ENCODE measurements at regions not wholly inside any gene's neighbourhood (a gene's known extent, or its start where the extent isn't known, plus 50 kb on each side); places are given as distances from the start of the nearest gene placed in this dataset.

- ATAC-seq = no peak
- Histone ChIP-seq H3K4me3 (no peak overlapping the region), H3K27me3 (no peaks in the 10 kb centered on the region), H3K9me3 (no peaks in the 10 kb centered on the region), H3K4me1 (no peaks in the 10 kb centered on the region), H3K27ac (no peak overlapping the region), H3K36me3 (replicated peaks in 1 of 2; ENCODE audit: insufficient read depth in 1 of 2, low read depth in 2 of 2) (no peaks in the 10 kb centered on the region)
- intact Hi-C loops (cut with DNase I) = no loop called here
- DNase-seq = no peak
- WGBS, 2 donors = 91 to 95% methylated on average over 8 of the region's 8 CpGs
- TF ChIP-seq POLR2A (IDR thresholded peaks at IDR 0.05) (no peak), CTCF (IDR thresholded peaks at IDR 0.05) (no peak)
Observed at GRCh38 chr2:780581-780980, 103.4 kb upstream of the TMEM18 start.

DNA sequence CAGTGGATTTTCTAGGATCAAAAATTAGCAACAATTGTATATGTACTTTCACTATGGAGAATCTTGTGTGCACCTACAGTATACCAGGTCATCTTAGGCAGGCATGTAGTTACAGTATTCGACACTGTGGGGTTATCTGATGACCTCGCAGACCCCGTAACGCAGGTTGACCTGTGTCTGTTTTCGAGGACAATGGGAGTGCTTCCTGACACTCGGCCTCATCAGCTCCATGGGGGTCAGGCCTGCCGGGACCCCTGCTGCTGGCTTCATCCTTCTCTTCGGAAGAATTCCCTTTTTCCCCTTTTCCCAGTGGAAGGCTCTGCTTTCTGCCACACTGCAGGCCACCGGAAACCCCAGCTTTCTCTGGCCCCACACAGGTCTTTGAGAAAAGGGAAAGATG is 102.8 kb upstream of the TMEM18 start:
- intact Hi-C loops (cut with DNase I) = no loop called here
- no peak for TF ChIP-seq POLR2A (IDR thresholded peaks at IDR 0.05)
- TF ChIP-seq CTCF (IDR thresholded peaks at IDR 0.05) = no peak
- Histone ChIP-seq H3K27me3 (no peaks in the 10 kb centered on the region), H3K4me3 (no peak overlapping the region), H3K4me1 (no peaks in the 10 kb centered on the region), H3K36me3 (replicated peaks in 1 of 2; ENCODE audit: insufficient read depth in 1 of 2, low read depth in 2 of 2) (no peaks in the 10 kb centered on the region), H3K27ac (no peak overlapping the region), H3K9me3 (no peaks in the 10 kb centered on the region)
- WGBS, 2 donors = 60 to 82% methylated on average over 9 of the region's 9 CpGs
- ATAC-seq (no peak), DNase-seq (no peak)

DNA sequence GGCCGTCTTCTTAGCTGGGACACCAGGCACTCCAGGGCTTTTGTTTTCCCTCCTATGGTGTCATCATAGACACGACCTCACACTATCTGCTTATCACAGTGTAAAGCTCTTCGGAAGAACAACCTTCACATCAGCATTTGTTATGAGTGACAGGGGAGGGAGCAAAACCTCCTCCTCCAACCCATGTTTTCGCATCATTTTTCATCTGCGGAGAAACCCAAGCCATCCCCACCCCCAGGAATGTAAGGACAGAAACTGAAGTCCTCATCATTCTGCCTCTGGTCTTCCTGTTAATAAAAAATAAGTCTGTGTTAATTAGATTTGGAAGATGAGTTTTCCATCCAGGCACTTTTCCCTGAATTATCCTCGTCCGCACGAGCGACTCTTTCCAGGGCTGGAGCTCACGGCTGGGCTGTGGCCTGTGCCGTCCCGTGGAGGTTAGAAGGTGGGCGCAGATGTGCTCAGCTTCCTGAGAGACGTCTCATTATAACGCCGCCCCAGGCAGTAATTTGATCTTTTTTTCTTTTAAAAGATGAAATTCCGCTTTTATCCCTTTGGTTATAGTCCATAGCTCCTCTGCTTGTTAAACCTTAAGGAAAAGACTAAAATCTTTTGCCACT is 101.6 kb upstream of the TMEM18 start:
- intact Hi-C loops (cut with DNase I) = no loop called here
- H3K4me1 ChIP-seq = no peaks in the 10 kb centered on the region
- ATAC-seq (no peak), DNase-seq (no peak)
- WGBS, 2 donors = 61 to 68% methylated on average over 17 of the region's 17 CpGs
- H3K36me3 ChIP-seq (replicated peaks in 1 of 2; ENCODE audit: insufficient read depth in 1 of 2, low read depth in 2 of 2) = no peaks in the 10 kb centered on the region
- no peak overlapping the region for H3K4me3 ChIP-seq
- no peaks in the 10 kb centered on the region for H3K9me3 ChIP-seq
- TF ChIP-seq POLR2A (IDR thresholded peaks at IDR 0.05) (no peak), CTCF (IDR thresholded peaks at IDR 0.05) (no peak)
- H3K27ac ChIP-seq = no peak overlapping the region
- no peaks in the 10 kb centered on the region for H3K27me3 ChIP-seq

- Histone ChIP-seq H3K27me3 (no peaks in the 10 kb centered on the region), H3K4me3 (no peak overlapping the region), H3K36me3 (replicated peaks in 1 of 2; ENCODE audit: insufficient read depth in 1 of 2, low read depth in 2 of 2) (no peaks in the 10 kb centered on the region), H3K27ac (no peak overlapping the region), H3K4me1 (no peaks in the 10 kb centered on the region), H3K9me3 (no peaks in the 10 kb centered on the region)
- TF ChIP-seq CTCF (IDR thresholded peaks at IDR 0.05) (no peak), POLR2A (IDR thresholded peaks at IDR 0.05) (no peak)
- 88 to 95% methylated on average over 3 to 8 of the region's 8 CpGs for WGBS, 2 donors
- DNase-seq (no peak), ATAC-seq (no peak)
- intact Hi-C loops (cut with DNase I) = no loop called here
Observed at GRCh38 chr2:777546-777945, 100.3 kb upstream of the TMEM18 start.

GRCh38 chr2:777051-777450 is 99.8 kb upstream of the TMEM18 start:
- no peak overlapping the region for H3K27ac ChIP-seq
- no peaks in the 10 kb centered on the region for H3K36me3 ChIP-seq (replicated peaks in 1 of 2; ENCODE audit: insufficient read depth in 1 of 2, low read depth in 2 of 2)
- ATAC-seq (no peak), DNase-seq (no peak)
- intact Hi-C loops (cut with DNase I) = no loop called here
- 72 to 81% methylated on average over 9 to 15 of the region's 15 CpGs for WGBS, 2 donors
- H3K27me3 ChIP-seq = no peaks in the 10 kb centered on the region
- TF ChIP-seq CTCF (IDR thresholded peaks at IDR 0.05) (no peak), POLR2A (IDR thresholded peaks at IDR 0.05) (no peak)
- no peaks in the 10 kb centered on the region for H3K4me1 ChIP-seq
- no peaks in the 10 kb centered on the region for H3K9me3 ChIP-seq
- H3K4me3 ChIP-seq = no peak overlapping the region
